Medulla oblongata (tissue), 1 donor: ENCODE measurements at regions not wholly inside any gene's neighbourhood (a gene's known extent, or its start where the extent isn't known, plus 50 kb on each side); places are given as distances from the start of the nearest gene placed in this dataset.
"Not testable (repeated sequence)": the region's sequence is repeated elsewhere in the genome, so short reads cannot be mapped to it uniquely, and the experiment has no call there.

Source experiments
- DNase-seq: peaks from one replicate; pipeline ENCODE4 v3.0.0-alpha.2; 2015; ENCODE audit errors: extremely low spot score

GRCh38 chrX:10469-11458 is 270.4 kb upstream of the PLCXD1 start:
- DNase-seq: not testable (repeated sequence)

GRCh38 chrX:13821-14443 is 267.2 kb upstream of the PLCXD1 start:
- not testable (repeated sequence) for DNase-seq

GRCh38 chrX:14452-14851 is 266.7 kb upstream of the PLCXD1 start:
- DNase-seq: not testable (repeated sequence)

- not testable (repeated sequence) for DNase-seq
Measured at GRCh38 chrX:18768-19454, 262.3 kb upstream of the PLCXD1 start.

GRCh38 chrX:19455-19827 is 261.7 kb upstream of the PLCXD1 start:
- DNase-seq: not testable (repeated sequence)

GRCh38 chrX:19912-20571 is 261.1 kb upstream of the PLCXD1 start:
- peak; percentile 1 for DNase-seq

- not testable (repeated sequence) for DNase-seq
Measured at GRCh38 chrX:24139-24538, 257.0 kb upstream of the PLCXD1 start.
